ENCODE measurements at regions not wholly inside any gene's neighbourhood (a gene's known extent, or its start where the extent isn't known, plus 50 kb on each side); places are given as distances from the start of the nearest gene placed in this dataset.

GRCh38 chr5:34523387-34523726, 132.8 kb upstream of the RAI14 start:
- in situ Hi-C loops (cut with MboI; ENCODE audit: low sequenced_read_pairs), result no loop called here

- in situ Hi-C loops (cut with MboI; ENCODE audit: low sequenced_read_pairs), result no loop called here
Measured at GRCh38 chr5:34524123-34524522, 132.0 kb upstream of the RAI14 start.

- in situ Hi-C loops (cut with MboI; ENCODE audit: low sequenced_read_pairs), result no loop called here
Measured at GRCh38 chr5:34525761-34526160, 130.4 kb upstream of the RAI14 start.

DNA sequence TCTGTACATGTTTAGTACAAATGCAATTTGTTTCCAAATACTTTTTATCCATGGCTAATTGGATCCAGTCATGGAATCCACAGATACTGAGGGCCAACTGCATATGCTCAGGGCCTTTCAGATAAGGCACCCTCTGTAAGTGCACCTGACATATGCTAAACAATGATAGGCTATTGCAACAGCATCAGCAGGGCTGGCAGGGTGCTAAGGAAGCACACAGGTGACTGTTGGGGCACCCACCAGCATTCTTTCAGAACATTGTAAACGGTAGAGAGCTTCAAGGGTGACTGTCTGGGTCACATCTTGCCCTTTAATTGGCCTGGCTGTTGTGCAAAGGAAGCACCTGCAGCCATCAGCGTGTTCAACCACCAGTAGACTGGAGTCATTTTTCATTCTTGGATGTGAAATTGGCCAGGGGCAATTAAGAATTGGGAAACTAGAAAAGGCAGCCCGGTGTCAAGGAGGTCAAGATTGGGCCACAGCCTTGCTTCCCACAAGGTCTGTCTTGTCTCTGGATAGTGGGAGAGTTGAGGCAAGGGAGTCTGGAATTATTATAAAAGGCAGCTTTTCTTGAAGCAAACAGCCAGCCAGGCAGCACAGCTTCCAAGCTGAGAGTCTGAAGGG, 129.3 kb upstream of the RAI14 start:
- in situ Hi-C loops (cut with MboI; ENCODE audit: low sequenced_read_pairs), result no loop called here

- in situ Hi-C loops (cut with MboI; ENCODE audit: low sequenced_read_pairs), result no loop called here
Measured at GRCh38 chr5:34529581-34530331, 126.4 kb upstream of the RAI14 start.

DNA sequence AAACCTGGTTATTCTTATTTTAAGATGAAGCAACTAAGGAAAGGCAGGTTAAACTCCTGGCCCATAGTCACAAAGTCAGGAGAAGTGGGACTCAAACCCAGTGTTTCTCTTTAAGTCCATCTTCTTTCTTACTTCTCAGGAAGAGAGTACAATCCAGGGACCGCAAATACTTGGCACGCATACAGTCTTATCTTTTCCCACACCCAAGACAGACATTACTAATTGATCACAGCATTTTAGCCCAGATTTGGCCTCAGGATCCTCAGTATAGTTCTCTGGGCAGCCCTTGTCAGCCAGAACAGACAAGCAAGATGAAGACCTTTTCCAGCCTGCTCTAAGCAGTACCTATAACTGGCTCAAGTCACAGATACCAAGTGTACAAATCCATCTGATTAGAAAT, 125.5 kb upstream of the RAI14 start:
- in situ Hi-C loops (cut with MboI; ENCODE audit: low sequenced_read_pairs), result no loop called here

- in situ Hi-C loops (cut with MboI; ENCODE audit: low sequenced_read_pairs), result no loop called here
Measured at GRCh38 chr5:34531751-34532360, 124.3 kb upstream of the RAI14 start.

DNA sequence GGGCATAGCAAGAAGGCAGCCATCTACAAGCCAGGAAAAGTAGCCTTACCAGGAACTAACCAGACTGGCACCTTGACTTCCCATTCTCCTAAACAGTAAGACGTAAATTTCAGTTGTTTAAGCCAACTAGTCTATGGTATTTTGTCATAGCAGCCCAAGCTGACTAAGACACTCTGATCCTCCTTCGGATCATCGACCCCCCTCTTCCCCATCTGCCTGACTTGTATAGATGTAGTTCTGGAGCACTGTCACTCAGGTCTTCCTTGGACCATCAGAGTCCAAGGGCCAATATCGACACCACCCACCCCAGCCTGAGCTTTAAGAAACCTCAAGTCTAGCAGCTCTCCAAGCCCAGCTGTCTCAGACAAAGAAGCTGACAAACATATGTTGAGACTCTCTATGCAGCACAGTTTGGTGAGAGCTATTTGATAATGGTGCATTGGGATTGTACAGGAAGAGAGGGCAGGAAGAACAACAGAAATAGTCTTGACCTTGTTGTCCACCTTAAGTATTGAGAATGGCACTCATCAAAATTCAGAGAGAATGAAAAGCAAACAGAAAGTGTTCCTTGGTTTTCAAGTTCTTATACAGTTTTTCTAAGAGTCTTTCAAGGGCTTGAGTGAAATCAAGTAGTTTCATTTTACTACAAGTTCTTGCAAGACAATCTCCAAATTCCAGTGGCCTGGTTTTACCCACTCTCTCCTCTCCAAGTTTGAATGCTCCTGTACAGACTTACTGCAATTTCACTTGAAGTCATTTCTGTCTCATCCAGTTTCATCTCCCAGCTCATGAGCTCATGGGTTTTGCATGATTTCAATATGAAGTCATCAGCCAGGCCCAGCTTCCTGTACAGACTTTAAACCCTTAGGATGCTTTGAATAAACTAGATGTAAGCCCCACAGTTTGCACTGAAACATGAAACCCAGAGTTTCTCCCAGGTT, 122.3 kb upstream of the RAI14 start:
- in situ Hi-C loops (cut with MboI; ENCODE audit: low sequenced_read_pairs), result no loop called here

- in situ Hi-C loops (cut with MboI; ENCODE audit: low sequenced_read_pairs), result no loop called here
Measured at GRCh38 chr5:34534523-34535103, 121.5 kb upstream of the RAI14 start.

- in situ Hi-C loops (cut with MboI; ENCODE audit: low sequenced_read_pairs), result no loop called here
Measured at GRCh38 chr5:34535433-34535832, 120.7 kb upstream of the RAI14 start.

- in situ Hi-C loops (cut with MboI; ENCODE audit: low sequenced_read_pairs), result no loop called here
Measured at GRCh38 chr5:34535944-34536623, 120.0 kb upstream of the RAI14 start.

- in situ Hi-C loops (cut with MboI; ENCODE audit: low sequenced_read_pairs), result no loop called here
Measured at GRCh38 chr5:34536699-34537098, 119.4 kb upstream of the RAI14 start.

DNA sequence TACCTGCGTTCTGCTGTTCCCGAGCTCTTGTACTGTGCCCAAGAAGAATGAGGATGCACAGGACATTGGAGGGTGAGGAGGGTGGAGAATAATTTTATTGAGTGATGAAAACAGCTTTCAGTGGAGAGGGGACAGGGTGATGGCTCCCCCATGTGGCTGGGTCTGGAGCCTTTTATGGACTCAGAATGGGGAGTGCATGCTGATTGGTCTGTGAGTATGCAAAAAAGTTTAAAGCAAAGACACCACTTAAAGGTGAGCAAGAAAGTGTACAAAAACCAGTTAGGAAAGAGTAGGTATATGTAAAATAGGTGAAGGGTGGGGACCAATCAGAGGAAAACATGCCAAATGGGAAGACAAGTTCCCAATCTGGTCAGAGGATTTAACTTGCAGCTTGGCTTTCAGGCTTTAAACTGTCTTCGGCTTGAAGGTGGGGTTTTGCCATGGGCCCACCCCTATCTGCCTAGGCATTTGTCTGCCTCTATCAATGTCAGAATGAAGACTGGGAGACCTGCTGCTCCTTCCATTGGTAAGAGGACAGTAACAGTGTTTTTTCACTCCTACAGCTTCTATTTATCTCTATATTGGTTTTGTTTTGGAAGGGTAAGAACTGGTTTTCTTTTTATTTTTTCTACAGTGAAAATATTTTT, 118.0 kb upstream of the RAI14 start:
- in situ Hi-C loops (cut with MboI; ENCODE audit: low sequenced_read_pairs), result no loop called here

DNA sequence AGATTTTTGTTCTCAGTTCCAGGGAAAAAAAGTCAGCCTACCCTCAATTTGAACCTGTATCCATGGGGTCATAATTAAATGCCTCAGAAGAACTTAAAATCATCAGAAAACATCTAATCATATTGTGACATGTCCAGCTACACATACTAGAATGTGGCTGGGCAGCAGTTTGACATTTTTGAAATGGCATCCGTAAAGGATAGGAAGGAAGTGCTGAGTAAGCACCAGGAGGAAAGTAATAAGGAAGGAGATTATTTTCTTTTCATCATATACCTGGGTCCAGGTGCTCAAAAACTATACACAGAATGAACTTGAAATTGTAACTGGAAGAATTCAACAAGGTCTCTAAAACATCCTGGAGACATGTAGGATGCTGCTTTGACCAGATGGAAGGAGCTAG, 116.9 kb upstream of the RAI14 start:
- in situ Hi-C loops (cut with MboI; ENCODE audit: low sequenced_read_pairs), result no loop called here

DNA sequence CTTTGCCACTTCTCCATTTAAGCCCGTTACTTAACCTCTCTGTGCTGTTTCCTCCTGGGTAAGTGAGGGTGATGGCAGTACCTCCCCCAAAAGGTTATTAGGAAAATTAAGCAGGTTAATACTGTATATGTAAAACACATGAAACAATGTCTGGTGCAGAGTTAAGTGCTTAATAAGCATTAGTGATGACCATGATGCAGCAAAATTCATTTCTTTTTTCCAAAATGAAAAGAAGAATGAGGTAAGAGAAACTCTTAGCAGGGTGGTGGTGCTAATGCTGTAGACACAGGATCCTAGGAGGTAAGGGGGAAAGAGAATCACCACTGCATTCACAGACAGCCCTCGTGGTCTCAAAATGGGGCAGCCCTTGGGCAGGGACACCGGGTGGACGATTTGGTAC, 115.1 kb upstream of the RAI14 start:
- in situ Hi-C loops (cut with MboI; ENCODE audit: low sequenced_read_pairs), result no loop called here

DNA sequence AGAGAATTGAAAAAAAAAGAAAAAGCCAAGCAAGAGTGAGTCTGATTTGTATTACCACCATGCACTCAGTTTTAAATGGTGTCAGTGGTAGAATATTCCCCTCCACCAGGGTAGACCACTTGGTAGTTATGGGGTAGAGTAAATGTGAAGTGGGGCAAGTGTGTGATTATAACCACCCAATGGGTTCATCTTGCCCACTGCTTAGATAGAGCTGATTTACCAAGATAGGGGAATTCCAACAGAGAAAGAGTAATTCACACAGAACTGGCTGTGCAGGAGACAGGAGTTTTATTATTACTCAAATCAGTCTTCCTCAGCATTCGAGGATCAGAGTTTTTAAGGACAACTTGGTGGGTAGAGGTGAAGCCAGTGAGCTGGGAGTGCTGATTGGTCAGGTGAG, 113.3 kb upstream of the RAI14 start:
- in situ Hi-C loops (cut with MboI; ENCODE audit: low sequenced_read_pairs), result no loop called here

- in situ Hi-C loops (cut with MboI; ENCODE audit: low sequenced_read_pairs), result no loop called here
Measured at GRCh38 chr5:34543687-34544086, 112.4 kb upstream of the RAI14 start.

DNA sequence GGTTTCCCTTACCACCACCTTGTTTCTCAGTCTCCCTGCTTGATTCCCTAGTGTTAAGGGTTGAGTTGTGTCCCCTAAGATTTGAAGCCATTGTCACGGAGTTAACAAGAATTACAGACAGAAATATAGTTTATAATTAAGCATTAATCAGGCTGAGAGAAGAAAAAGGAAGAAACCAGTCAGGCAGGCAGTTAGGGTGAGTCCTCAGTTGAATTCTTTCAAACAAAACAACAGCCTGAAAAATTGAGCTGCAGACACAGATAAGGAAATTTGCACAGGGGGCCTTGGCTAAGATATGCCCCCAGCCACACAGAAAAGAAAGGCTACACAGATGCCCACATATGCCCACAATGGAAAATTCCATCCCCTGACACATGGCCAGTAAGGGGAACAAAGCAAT, 111.7 kb upstream of the RAI14 start:
- in situ Hi-C loops (cut with MboI; ENCODE audit: low sequenced_read_pairs), result no loop called here

DNA sequence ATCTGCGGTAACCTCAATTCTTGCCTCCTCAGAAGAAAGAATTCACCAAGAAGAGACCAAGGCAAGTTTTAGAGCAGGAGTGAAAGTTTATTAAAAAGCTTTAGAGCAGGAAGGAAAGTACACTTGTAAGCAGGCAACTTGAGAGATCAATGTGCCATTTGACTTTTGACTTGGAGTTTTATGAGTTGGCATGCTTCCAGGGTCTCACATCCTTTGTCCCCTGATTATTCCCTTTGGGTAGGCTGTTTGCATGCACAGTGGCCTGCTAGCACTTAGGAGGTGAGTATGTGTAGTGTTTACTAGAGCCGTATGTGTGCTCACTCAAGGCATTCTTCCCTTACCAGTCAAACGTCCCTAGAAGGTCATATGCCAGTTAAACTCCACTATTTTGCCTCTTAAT, 111.0 kb upstream of the RAI14 start:
- in situ Hi-C loops (cut with MboI; ENCODE audit: low sequenced_read_pairs), result no loop called here

- in situ Hi-C loops (cut with MboI; ENCODE audit: low sequenced_read_pairs), result no loop called here
Measured at GRCh38 chr5:34545626-34546025, 110.5 kb upstream of the RAI14 start.
